CMK (cell line): ENCODE measurements at regions not wholly inside any gene's neighbourhood (a gene's known extent, or its start where the extent isn't known, plus 50 kb on each side); places are given as distances from the start of the nearest gene placed in this dataset.
"Not testable (repeated sequence)": the region's sequence is repeated elsewhere in the genome, so short reads cannot be mapped to it uniquely, and the experiment has no call there.

Source experiments
- DNase-seq: peaks from one replicate; pipeline ENCODE4 v3.0.0-alpha.2; 2010; ENCODE audit warnings: low read depth

DNA sequence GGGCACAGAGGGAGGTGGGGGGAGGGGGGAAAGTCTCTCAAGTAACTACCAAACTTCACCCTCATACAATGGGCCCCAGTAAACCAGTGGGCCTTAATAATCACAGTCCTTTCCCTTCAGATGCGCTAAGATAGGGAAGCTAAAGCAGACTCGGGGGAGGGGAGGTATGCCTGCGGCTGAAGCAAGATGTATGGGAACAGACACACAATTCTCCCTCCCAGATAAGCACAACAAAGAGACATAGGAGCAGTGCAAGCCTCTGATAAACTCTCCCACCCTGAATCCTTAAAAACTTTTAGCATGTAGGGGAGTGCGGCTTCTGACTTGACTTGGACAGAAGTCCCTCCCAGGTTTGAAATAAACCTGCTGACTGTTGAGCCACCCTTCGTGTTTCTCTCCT, 54.7 kb downstream of the PROP1 start:
- DNase-seq: peak; percentile 56

DNA sequence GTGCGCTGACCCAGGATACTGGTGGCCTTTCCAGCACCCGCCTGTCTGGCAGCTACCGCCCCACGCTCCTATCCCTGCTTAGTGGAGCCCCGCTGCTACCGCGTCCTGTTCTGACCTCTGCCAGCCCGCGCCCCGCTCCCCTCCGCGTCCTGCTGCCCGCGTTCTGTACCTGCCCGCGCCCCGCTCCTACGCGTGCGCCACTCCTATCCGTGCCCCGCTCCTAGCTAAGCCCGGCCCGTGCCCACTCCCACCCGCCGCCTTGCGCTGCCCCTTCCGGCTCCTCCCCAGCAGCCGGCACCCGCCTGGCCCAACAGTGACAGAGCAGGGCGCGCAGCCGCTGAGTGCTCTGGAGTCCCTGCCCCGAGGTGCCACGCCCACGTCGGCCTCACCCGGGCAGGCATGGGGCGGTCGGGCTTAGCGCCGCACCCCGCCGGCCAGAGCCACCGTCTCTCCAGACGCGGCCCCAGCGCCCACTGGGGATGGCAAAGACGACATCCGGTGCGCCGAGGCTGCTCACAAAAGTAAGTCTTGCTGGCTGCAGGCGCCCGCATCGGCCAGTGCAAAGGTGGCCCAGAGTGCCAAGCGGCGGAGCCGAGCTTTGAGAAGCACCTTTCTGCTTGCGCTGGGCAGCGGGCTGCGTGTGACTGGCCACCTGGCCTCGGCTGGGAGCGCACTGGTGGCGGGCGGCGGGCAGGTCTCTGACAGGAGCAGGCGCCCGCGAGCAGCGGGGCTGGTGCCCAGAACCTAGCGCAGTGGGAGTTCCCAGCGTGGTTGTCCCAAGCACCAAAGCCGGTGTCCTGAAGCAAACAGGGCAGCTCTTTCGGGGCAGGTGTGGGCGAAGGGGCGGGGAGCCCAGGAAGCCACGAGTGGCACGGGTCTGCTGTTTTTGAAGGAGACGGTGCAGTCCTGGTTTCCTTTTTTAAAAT, 56.5 kb downstream of the PROP1 start:
- DNase-seq: not testable (repeated sequence)

DNA sequence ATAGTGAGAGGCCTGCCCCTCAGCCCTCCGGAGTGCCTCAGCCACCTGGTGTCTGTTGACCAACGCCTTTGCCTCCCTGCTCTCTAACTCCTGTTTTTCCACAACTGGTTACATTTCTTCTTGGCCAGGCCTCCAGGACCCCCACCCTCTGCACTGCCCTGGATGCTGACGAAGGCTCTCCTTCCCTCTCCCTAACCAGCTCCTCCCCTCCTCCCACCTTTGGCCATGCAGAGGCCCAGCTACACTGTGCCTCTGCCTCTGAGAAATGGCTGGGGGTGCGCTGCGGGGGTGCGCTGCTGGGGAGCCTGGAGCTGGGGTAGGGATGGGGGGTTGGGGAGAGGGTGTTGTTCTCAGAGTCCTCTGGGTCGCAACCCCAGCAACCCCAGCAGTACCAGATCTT, 57.3 kb downstream of the PROP1 start:
- not testable (repeated sequence) for DNase-seq

- not testable (repeated sequence) for DNase-seq
These were observed 61.8 kb downstream of the PROP1 start for GRCh38 chr5:177934233-177934632.

DNA sequence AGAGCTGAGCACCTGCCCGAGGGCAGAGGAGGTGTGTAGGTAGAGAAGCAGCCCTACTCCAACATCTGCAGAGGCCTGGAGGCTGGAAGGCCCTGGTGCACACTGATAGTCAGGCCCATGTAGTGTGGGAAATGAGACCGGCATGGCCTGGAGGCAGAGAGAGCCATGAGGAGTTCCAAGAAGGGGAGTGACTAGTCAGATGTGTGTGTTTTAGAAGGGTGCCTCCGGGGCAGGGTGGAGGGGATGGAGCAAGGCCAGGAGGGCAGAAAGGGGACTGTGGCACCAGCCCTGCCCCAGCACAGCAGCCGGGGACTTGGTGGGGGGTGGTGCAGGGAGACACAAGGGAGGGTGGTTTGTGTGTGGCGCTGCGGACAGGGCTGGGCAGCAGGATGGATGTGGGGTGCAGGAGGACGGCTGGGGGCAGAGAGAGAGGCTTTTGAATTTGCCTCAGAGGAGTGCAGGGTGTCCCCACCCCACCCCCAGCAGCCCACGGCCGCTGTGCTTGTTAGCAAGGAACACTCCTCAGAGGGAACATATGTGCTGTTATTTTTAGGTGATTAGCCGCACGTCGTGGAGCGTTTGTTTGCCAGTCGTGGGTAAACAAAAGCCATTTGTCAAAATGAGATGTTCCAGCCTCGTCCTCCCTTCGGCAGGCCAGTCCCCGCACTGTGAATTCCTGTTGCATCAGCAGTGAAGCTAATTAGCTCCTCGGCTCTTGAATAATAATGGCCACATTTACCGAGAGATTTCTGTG, 65.6 kb downstream of the PROP1 start:
- DNase-seq: not testable (repeated sequence)

DNA sequence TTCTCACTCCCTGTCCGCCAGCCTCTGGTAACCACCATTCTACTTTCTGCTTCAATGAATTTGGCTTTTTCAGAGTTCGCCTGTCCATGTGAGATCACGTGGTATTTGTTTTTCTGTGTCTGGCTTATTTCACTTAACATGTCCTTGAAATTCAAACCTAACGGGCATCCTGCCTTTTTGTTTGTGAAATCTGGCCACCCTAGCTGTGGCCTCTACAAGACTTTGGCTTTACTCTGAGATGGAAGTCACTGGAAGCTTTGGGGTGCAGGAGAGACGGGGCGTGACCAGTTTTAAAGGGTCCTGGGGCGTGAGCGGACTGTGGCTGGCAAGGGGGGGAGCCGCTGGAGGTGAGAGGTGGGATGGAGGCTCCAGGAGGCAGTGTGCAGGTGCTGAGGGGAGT, 66.4 kb downstream of the PROP1 start:
- not testable (repeated sequence) for DNase-seq

- DNase-seq: not testable (repeated sequence)
These were observed 68.5 kb downstream of the PROP1 start for GRCh38 chr5:177927500-177927899.

- DNase-seq: not testable (repeated sequence)
These were observed 71.5 kb downstream of the PROP1 start for GRCh38 chr5:177924577-177924976.

DNA sequence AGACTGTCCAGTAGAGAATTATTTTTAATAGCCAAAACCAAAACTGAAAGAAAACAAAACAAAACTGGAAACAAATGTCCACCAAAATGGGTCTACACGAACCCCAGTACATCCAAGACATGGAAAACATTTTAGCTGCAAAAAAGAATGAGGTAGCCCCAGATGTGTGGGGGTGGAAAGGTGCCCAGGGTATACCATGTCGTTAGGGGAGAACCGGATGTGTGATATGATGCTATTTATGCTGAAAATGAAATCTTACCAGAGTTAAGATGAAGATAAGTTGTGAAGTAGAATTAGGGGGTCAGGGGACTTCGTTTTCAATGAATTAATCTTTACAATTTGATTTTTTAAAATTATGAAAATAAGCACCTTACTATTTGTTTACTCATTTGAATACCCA, 72.2 kb downstream of the PROP1 start:
- DNase-seq: not testable (repeated sequence)

GRCh38 chr5:177923189-177923588, 72.9 kb downstream of the PROP1 start:
- not testable (repeated sequence) for DNase-seq

DNA sequence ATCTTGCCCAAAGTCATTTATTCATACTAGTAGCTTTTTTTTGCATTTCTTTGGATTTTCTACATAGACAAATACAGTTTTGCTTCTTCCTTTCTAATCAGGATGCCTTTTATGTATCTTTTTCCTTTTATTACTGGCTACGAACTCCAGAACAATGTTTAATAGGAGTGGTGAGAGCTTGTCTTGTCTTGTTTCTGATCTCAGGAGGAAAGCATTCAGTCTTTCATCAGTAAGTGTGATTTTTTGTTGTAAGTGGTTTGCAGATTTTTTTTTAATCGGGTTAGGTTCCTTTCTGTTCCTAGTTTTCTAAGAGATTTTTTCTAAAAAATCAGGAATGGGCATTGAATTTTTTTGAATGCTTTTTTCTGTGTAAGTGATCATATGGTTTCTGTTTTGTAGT, 86.8 kb downstream of the PROP1 start:
- not testable (repeated sequence) for DNase-seq

DNA sequence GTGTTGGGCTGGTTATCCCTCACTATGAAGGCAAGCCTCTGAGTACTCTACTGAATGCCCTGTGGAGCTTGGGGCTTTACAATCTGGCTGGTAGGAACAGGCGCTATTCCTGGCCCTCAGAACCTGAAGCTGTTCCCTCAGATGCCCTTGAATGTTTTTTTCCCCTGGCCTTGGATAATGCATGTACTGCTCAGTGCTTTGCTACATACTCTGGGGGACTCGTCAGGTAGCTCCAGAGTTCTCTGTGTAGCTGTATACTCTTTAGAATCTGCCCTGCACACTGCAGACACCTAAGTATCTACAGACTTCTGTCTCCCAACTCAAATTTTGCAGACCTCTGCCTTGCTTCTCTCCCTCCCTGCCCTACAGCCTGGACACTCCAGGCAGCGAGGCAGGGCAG, 93.2 kb downstream of the PROP1 start:
- not testable (repeated sequence) for DNase-seq

GRCh38 chr5:177900066-177900465, 96.0 kb downstream of the PROP1 start:
- DNase-seq: not testable (repeated sequence)

GRCh38 chr5:177894681-177895453, 101.2 kb downstream of the PROP1 start:
- DNase-seq: not testable (repeated sequence)

GRCh38 chr5:177892357-177892665, 103.7 kb downstream of the PROP1 start:
- DNase-seq: not testable (repeated sequence)

- DNase-seq: not testable (repeated sequence)
These were observed 104.3 kb downstream of the PROP1 start for GRCh38 chr5:177891547-177892356.

DNA sequence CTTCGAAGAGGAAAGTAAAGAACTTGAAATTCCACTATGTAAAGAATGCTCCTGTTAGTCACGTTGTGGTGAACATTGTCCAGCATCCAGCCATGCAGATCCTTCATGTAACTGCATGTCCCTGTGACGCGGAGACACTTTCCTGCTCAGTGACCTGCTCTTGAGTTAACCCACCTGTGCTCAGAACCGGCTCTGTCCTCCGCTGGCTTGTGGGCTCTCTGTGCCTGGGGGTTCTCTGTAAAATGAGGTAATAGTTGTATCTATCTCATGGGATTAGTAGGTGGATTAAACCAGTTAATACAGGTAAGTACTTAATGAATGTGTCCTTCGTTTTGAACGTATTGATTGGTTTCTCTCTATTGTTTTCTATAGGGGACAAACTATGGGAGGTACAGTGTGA, 100.6 kb upstream of the FAM153A start:
- not testable (repeated sequence) for DNase-seq

DNA sequence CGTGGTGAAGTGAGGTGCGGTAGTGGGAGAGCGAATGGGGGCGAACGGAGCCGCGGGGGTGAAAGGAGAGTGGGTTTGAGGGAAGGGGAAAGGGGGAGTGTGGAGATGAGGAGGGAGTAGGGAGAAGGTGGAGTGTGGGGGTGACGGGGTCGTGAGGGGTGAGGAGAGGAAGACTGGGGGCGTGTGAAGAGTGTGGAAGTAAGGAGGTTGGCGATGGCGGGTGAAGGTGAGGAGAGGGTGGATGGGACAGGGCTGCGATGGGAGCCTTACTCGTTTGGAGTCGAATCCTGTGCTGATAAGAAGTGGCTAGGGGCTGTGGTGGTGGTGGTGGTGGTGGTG, 93.2 kb upstream of the FAM153A start:
- DNase-seq: not testable (repeated sequence)

DNA sequence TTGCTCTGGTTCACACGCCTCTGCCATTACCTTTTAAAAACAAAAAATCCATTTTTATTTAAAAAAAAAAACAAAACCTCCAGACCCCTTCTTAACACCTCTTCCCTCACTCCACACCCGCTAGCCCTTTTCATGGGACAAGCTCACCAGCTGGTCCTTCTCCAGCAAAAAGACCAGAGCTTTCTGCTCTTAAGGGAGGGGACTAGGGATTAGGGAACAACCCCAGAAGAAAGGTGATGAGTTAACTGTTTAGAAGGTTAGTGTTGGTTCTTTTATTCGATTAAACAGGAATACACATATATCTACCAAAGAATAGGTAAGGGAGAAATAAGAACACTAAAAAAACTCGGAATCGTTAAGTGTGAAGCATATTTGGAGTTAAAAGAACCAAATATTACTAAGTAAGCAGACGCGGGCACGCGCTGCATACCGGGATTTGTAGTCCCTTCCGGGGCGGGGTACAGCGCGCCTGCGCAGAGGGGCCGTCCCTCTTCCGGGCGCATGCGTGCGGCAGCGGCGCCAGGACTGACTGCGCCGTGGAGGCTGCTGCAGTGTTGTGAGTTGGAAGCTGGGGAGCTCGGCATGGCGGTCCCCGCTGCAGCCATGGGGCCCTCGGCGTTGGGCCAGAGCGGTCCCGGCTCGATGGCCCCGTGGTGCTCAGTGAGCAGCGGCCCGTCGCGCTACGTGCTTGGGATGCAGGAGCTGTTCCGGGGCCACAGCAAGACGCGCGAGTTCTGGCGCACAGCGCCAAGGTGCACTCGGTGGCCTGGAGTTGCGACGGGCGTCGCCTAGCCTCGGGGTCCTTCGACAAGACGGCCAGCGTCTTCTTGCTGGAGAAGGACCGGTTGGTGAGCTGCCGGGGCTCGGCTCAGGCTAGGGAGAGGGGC, 92.6 kb upstream of the FAM153A start:
- not testable (repeated sequence) for DNase-seq

DNA sequence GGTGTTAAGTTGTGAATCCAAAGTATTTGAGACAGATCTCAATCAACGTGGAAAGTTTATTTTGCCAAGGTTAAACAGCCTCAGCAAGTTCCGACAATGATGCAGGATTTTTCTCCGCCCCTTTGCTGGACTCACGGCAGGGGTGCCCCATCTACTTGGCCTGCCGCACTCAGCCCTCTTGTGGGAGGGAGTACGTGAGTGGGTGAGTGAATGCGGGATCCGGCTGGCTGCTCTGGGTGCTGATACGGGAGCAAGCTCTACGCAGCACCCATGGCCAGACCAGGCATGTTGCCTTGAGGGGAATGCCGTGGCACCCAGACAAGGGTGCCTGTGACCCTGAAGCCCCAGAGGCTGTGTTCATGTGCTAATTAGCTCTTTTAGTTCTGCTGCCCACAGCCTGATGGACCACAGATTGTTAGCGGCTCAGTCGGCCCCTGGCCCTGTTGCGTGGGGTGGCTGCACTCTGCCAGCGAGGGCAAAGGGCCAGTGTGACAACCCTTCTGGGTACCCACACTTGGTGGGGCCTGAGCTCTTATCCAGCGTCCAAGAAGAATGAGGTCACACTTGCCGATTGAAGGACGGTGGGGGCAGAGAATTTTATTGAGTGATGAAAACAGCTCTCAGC, 81.2 kb upstream of the FAM153A start:
- not testable (repeated sequence) for DNase-seq
